ENCODE measurements at regions not wholly inside any gene's neighbourhood (a gene's known extent, or its start where the extent isn't known, plus 50 kb on each side); places are given as distances from the start of the nearest gene placed in this dataset.

GRCh38 chr20:39270837-39271604, 308.9 kb downstream of the DHX35 start:
- H3K9me3 ChIP-seq (replicated peaks; ENCODE audit: control insufficient read depth, insufficient read depth, low read length) = no peaks in the 10 kb centered on the region
- ChIA-PET POLR2A (no interaction called here), CTCF (interaction anchor here (8.0 to 9.9 kb wide), 2 partner anchors 603 to 1691 kb away, joined by 102 to 157 read pairs; no protein-coding TSS in a partner anchor)
- H3K9me1 ChIP-seq (replicated peaks; ENCODE audit: control insufficient read depth, extremely low read depth, insufficient read depth, low read length) = no peaks in the 10 kb centered on the region
- intact Hi-C loops (cut with micrococcal nuclease) (no loop called here), dilution Hi-C loops (cut with MboI; ENCODE audit: extremely low pct_ligation_motif_present, low sequenced_read_pairs) (no loop called here)
- no peak for DNase-seq (ENCODE audit: low read depth, low spot score)
- H3K36me3 ChIP-seq (ENCODE audit: control insufficient read depth in 2 of 2, extremely low read depth in 1 of 2, insufficient read depth in 2 of 2, low read length in 2 of 2) = no peaks in the 10 kb centered on the region
- H2AFZ ChIP-seq (ENCODE audit: low read depth, low read length) = no peak overlapping the region
- H3K27me3 ChIP-seq (ENCODE audit: control insufficient read depth in 2 of 2, insufficient read depth in 2 of 2, low read length in 2 of 2) = no peaks in the 10 kb centered on the region
- TF ChIP-seq JUN (IDR thresholded peaks at IDR 0.05; ENCODE audit: borderline replicate concordance, insufficient read depth, insufficient read length, low read depth) = no peak
- TF ChIP-seq POLR2A (IDR thresholded peaks at IDR 0.05; ENCODE audit: low read depth, low read length) = no peak
- TF ChIP-seq EZH2 (IDR thresholded peaks at IDR 0.05; ENCODE audit: borderline replicate concordance, low read depth, low read length, severe bottlenecking) = no peak
- TF ChIP-seq CTCF (IDR thresholded peaks at IDR 0.05; ENCODE audit: extremely low read depth in 1 of 2, insufficient read depth in 1 of 2, low read depth in 1 of 2, low read length in 2 of 2) = no peak
- TF ChIP-seq POLR2AphosphoS5 (IDR thresholded peaks at IDR 0.05; ENCODE audit: insufficient read depth, low read depth, low read length) = no peak
- no peak for TF ChIP-seq MAX (IDR thresholded peaks at IDR 0.05; ENCODE audit: insufficient read depth, insufficient read length)
- TF ChIP-seq MYC (IDR thresholded peaks at IDR 0.05; ENCODE audit: low read depth, low read length) = no peak
- no peak for TF ChIP-seq GATA2 (IDR thresholded peaks at IDR 0.05; ENCODE audit: insufficient read depth, insufficient read length, low read depth, low read length)
- no peak for TF ChIP-seq FOS (IDR thresholded peaks at IDR 0.05; ENCODE audit: borderline replicate concordance, insufficient read depth, low read length)
- H3K4me1 ChIP-seq (ENCODE audit: control insufficient read depth, extremely low read depth, insufficient read depth, low read length) = peaks cover 4% of the 10 kb centered on the region
- H3K79me2 ChIP-seq (ENCODE audit: control insufficient read depth, insufficient read depth, low read length) = no peaks in the 10 kb centered on the region
- no peak overlapping the region for H3K27ac ChIP-seq (ENCODE audit: insufficient read depth, low read depth, low read length)
- no TSS peak for BruUV-seq (replicated peaks)
- H4K20me1 ChIP-seq (replicated peaks; ENCODE audit: control insufficient read depth, extremely low read depth, insufficient read depth, low read length) = no peaks in the 10 kb centered on the region
- no peak overlapping the region for H3K4me3 ChIP-seq (replicated peaks in 1 of 3; ENCODE audit: insufficient read depth in 1 of 3, low read depth in 1 of 3, low read length in 3 of 3)
- FAIRE-seq = no peak
- H3K9ac ChIP-seq (replicated peaks; ENCODE audit: extremely low read depth, insufficient read depth, low read length) = no peak overlapping the region
- no peak overlapping the region for H3K4me2 ChIP-seq (ENCODE audit: insufficient read depth, low read length)
